ENCODE measurements at regions not wholly inside any gene's neighbourhood (a gene's known extent, or its start where the extent isn't known, plus 50 kb on each side); places are given as distances from the start of the nearest gene placed in this dataset.

DNA sequence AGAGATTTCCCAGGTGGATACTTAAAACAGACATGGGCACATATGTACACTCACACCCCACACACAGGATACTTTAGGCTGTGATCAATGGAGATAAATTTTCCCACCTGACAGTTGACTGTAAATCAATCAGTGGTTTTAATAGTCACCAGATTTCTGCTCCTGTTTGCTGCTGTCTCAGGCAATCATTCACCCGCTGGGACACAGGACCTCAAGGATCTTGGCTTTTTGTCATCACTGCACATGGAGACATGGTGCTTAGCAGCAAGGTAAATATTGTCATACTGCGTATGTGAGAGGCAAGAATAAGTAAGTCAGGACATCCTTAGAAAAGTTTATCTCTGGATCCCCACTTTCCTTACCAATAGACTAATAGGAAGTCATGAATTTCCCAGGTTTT lies 60.8 kb upstream of the KLF9 start:
- H3K27ac Mint-ChIP-seq: no peak overlapping the region
- H3K27me3 Mint-ChIP-seq (ENCODE audit: insufficient read depth, low read depth): peaks cover 8% of the 10 kb centered on the region
- no peak overlapping the region for H3K4me3 Mint-ChIP-seq
- H3K36me3 Mint-ChIP-seq: no peaks in the 10 kb centered on the region
- Histone ChIP-seq H3K4me2 (no peak overlapping the region), H3K9ac (no peak overlapping the region), H4K20me1 (ENCODE audit: low read depth) (no peaks in the 10 kb centered on the region), H3K27me3 (no peaks in the 10 kb centered on the region), H3F3A (ENCODE audit: low read depth) (no peaks in the 10 kb centered on the region), H2AFZ (replicated peaks) (no peak overlapping the region), H3K4me3 (no peak overlapping the region), H3K27ac (no peak overlapping the region), H3K36me3 (no peaks in the 10 kb centered on the region), H3K9me3 (ENCODE audit: low read depth) (no peaks in the 10 kb centered on the region), H3K79me2 (ENCODE audit: low read depth) (no peaks in the 10 kb centered on the region), H3K4me1 (peaks cover 8% of the 10 kb centered on the region)
- DNase-seq (ENCODE audit: low spot score): no peak
- H3K4me1 Mint-ChIP-seq: peaks cover 13% of the 10 kb centered on the region
- TF ChIP-seq EZH2phosphoT487 (IDR thresholded peaks at IDR 0.05) (no peak), EZH2 (IDR thresholded peaks at IDR 0.05) (no peak)
- TF ChIP-seq, protein P1, sequence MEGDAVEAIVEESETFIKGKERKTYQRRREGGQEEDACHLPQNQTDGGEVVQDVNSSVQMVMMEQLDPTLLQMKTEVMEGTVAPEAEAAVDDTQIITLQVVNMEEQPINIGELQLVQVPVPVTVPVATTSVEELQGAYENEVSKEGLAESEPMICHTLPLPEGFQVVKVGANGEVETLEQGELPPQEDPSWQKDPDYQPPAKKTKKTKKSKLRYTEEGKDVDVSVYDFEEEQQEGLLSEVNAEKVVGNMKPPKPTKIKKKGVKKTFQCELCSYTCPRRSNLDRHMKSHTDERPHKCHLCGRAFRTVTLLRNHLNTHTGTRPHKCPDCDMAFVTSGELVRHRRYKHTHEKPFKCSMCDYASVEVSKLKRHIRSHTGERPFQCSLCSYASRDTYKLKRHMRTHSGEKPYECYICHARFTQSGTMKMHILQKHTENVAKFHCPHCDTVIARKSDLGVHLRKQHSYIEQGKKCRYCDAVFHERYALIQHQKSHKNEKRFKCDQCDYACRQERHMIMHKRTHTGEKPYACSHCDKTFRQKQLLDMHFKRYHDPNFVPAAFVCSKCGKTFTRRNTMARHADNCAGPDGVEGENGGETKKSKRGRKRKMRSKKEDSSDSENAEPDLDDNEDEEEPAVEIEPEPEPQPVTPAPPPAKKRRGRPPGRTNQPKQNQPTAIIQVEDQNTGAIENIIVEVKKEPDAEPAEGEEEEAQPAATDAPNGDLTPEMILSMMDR (IDR thresholded peaks at IDR 0.05): no peak
- H3K9me3 Mint-ChIP-seq: no peaks in the 10 kb centered on the region

DNA sequence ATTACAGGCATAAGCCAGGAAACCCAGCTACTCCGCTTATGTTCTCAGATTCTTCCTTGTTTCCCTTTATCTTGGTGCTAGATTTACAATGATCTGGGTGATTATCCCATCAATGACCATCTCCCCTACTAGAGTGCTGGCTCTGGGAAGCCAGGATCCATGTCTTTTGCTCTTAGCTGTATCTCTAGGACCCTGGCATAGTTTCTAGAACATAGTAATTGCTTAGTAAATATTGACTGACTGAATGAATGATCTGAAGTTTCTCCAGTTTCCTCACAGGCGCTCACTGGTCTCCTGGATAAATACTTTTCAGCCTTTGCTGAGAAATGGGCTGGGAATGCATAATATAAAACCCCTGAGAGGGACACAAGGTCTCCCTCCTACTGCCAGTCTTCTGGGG lies 60.0 kb upstream of the KLF9 start:
- no peaks in the 10 kb centered on the region for H3K27me3 ChIP-seq
- no peak overlapping the region for H3K9ac ChIP-seq
- H4K20me1 ChIP-seq (ENCODE audit: low read depth): no peaks in the 10 kb centered on the region
- no peak overlapping the region for H3K4me2 ChIP-seq
- H3K4me3 ChIP-seq: no peak overlapping the region
- H3K79me2 ChIP-seq (ENCODE audit: low read depth): no peaks in the 10 kb centered on the region
- H2AFZ ChIP-seq (replicated peaks): no peak overlapping the region
- Mint-ChIP-seq H3K27me3 (ENCODE audit: insufficient read depth, low read depth) (peaks cover 6% of the 10 kb centered on the region), H3K9me3 (no peaks in the 10 kb centered on the region), H3K4me3 (no peak overlapping the region), H3K36me3 (no peaks in the 10 kb centered on the region), H3K4me1 (peaks cover 6% of the 10 kb centered on the region), H3K27ac (no peak overlapping the region)
- H3K36me3 ChIP-seq: no peaks in the 10 kb centered on the region
- H3K27ac ChIP-seq: no peak overlapping the region
- H3K9me3 ChIP-seq (ENCODE audit: low read depth): no peaks in the 10 kb centered on the region
- H3F3A ChIP-seq (ENCODE audit: low read depth): no peaks in the 10 kb centered on the region
- no peak for DNase-seq (ENCODE audit: low spot score)
- TF ChIP-seq EZH2 (IDR thresholded peaks at IDR 0.05): no peak
- TF ChIP-seq, protein P1 (IDR thresholded peaks at IDR 0.05): no peak
- H3K4me1 ChIP-seq: peaks cover under 1% of the 10 kb centered on the region

DNA sequence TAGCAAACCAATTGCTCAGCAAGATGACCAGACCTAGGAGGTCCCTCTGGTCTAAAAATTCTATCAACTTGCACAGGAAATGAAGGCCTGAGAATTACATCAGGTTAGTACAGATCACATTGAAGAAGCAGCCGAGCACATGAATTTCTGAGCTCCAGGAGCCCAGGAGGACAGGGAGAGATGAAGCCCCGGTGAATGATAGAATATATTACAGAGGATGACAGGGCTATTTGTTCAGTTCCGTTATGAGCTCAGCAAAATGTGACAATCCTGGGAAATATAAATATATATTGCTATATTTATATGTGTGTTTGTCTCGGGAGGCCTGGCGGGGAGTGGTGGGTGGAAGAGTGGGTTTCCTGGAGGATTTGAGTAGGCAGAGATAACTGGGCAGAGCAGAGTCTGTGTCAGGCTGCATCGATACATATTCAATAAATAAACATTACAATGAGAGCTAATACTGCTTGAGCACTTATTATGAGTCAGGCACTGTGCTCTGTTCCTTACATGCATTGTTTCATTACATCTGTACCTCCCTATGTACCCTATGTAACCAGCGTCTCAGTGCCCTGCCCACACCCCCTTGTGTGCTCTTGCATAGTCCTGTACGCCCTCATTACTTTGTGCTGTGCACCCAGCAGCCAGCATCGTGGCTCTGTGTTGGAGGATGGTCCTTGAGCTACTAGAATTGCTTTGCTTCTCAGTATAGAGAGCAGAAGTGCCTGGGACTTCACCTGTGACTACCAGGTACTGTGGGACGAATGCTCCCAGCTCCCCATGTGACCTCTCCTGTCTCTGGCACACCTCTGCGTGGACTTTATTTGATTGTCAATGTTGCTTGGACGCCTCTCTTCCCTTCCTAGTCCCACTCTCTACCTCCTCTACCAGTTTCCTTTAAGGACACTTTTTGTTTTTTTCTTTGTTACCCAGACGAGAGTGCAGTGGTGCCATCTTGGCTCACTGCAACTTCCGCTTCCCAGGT lies 58.1 kb upstream of the KLF9 start:
- H3K4me1 Mint-ChIP-seq: peaks cover 2% of the 10 kb centered on the region
- H3K36me3 ChIP-seq: no peaks in the 10 kb centered on the region
- TF ChIP-seq EZH2 (IDR thresholded peaks at IDR 0.05) (no peak), EZH2phosphoT487 (IDR thresholded peaks at IDR 0.05) (no peak)
- TF ChIP-seq, protein P1 (IDR thresholded peaks at IDR 0.05): no peak
- no peak overlapping the region for H3K4me3 Mint-ChIP-seq
- H3K4me1 ChIP-seq: no peaks in the 10 kb centered on the region
- H3K27ac ChIP-seq: no peak overlapping the region
- no peaks in the 10 kb centered on the region for H3K9me3 ChIP-seq (ENCODE audit: low read depth)
- no peak overlapping the region for H3K27ac Mint-ChIP-seq
- H3F3A ChIP-seq (ENCODE audit: low read depth): no peaks in the 10 kb centered on the region
- no peaks in the 10 kb centered on the region for H3K27me3 ChIP-seq
- H4K20me1 ChIP-seq (ENCODE audit: low read depth): no peaks in the 10 kb centered on the region
- H3K27me3 Mint-ChIP-seq (ENCODE audit: insufficient read depth, low read depth): peaks cover 6% of the 10 kb centered on the region
- H3K9me3 Mint-ChIP-seq: no peaks in the 10 kb centered on the region
- no peak overlapping the region for H3K4me3 ChIP-seq
- DNase-seq (ENCODE audit: low spot score): no peak
- H2AFZ ChIP-seq (replicated peaks): no peak overlapping the region
- H3K36me3 Mint-ChIP-seq: no peaks in the 10 kb centered on the region
- no peak overlapping the region for H3K9ac ChIP-seq
- no peak overlapping the region for H3K4me2 ChIP-seq
- no peaks in the 10 kb centered on the region for H3K79me2 ChIP-seq (ENCODE audit: low read depth)
